AG04450 (cell line): ENCODE measurements at regions not wholly inside any gene's neighbourhood (a gene's known extent, or its start where the extent isn't known, plus 50 kb on each side); places are given as distances from the start of the nearest gene placed in this dataset.

Experiments used
- CTCF ChIA-PET: fragments of 300-600, 350-600 bp; formaldehyde crosslinking; extraction: SDS; loops from one replicate; lab custom pipeline; 2022; ENCODE audit warnings: antibody characterized with exemption, inconsistent platforms; lab: Charles Lee
- POLR2A ChIA-PET: fragments of 350-600 bp; formaldehyde crosslinking; extraction: SDS; loops from one replicate; lab custom pipeline; 2021; ENCODE audit warnings: antibody characterized with exemption, inconsistent platforms; lab: Yijun Ruan, JAX
- DNase-seq: peaks from one replicate; pipeline ENCODE4 v3.0.0-alpha.2; 2011; ENCODE audit warnings: low read depth, low spot score
- H3K27ac ChIP-seq: one replicate; pipeline ENCODE4 v1.5.1; 2012; ENCODE audit warnings: low read depth, low read length, control low read depth
- H3K27me3 ChIP-seq: one replicate; pipeline ENCODE4 v1.6.0; 2012; ENCODE audit warnings: low read length; ENCODE audit not compliant: control insufficient read depth, insufficient read depth
- H3K4me3 ChIP-seq: 2 replicates; pipeline ENCODE4 v1.5.1; 2011; ENCODE audit warnings: mild to moderate bottlenecking, low read depth, low read length, control low read depth
- H3K9me3 ChIP-seq: 2 replicates; pipeline ENCODE4 v1.5.1; 2012; ENCODE audit warnings: low read length; ENCODE audit not compliant: control insufficient read depth, insufficient read depth
- CTCF ChIP-seq: IDR thresholded peaks from 2 replicates; pipeline ENCODE4 v1.5.1; 2011; ENCODE audit warnings: low read depth, low read length, control low read depth, inconsistent platforms

GRCh38 chr12:75714462-75715322 is 203.3 kb upstream of the KRR1 start:
- H3K27ac ChIP-seq: no peak overlapping the region
- no peaks in the 10 kb centered on the region for H3K9me3 ChIP-seq
- TF ChIP-seq CTCF: no peak
- no peaks in the 10 kb centered on the region for H3K27me3 ChIP-seq
- POLR2A ChIA-PET: no interaction called here
- CTCF ChIA-PET: no interaction called here
- no peak for DNase-seq
- no peak overlapping the region for H3K4me3 ChIP-seq

- no peak overlapping the region for H3K4me3 ChIP-seq
- H3K27ac ChIP-seq: no peak overlapping the region
- POLR2A ChIA-PET: no interaction called here
- H3K9me3 ChIP-seq: no peaks in the 10 kb centered on the region
- TF ChIP-seq CTCF: no peak
- DNase-seq: no peak
- CTCF ChIA-PET: interaction anchor here (0.8 kb wide), 1 partner anchor 11 kb away, joined by 3 read pairs; no protein-coding TSS in a partner anchor
- no peaks in the 10 kb centered on the region for H3K27me3 ChIP-seq
Observed at GRCh38 chr12:75713434-75713833, 202.0 kb upstream of the KRR1 start.

GRCh38 chr12:75712223-75712622 is 200.8 kb upstream of the KRR1 start:
- DNase-seq: no peak
- H3K27ac ChIP-seq: no peak overlapping the region
- H3K27me3 ChIP-seq: no peaks in the 10 kb centered on the region
- POLR2A ChIA-PET: no interaction called here
- no peak for TF ChIP-seq CTCF
- no peaks in the 10 kb centered on the region for H3K9me3 ChIP-seq
- no peak overlapping the region for H3K4me3 ChIP-seq
- CTCF ChIA-PET: no interaction called here

- no peaks in the 10 kb centered on the region for H3K9me3 ChIP-seq
- ChIA-PET CTCF (interaction anchor here (0.6 kb wide), 1 partner anchor 9 kb away, joined by 3 read pairs; no protein-coding TSS in a partner anchor), POLR2A (no interaction called here)
- H3K27ac ChIP-seq: no peak overlapping the region
- H3K4me3 ChIP-seq: no peak overlapping the region
- no peak for TF ChIP-seq CTCF
- no peaks in the 10 kb centered on the region for H3K27me3 ChIP-seq
- no peak for DNase-seq
Observed at GRCh38 chr12:75711271-75711670, 199.9 kb upstream of the KRR1 start.

GRCh38 chr12:75710361-75711069 is 199.1 kb upstream of the KRR1 start:
- H3K27ac ChIP-seq: no peak overlapping the region
- ChIA-PET CTCF (interaction anchor here (0.6 to 1.2 kb wide), 2 partner anchors 30 to 184 kb away, joined by 3 to 4 read pairs; no protein-coding TSS in a partner anchor), POLR2A (no interaction called here)
- H3K27me3 ChIP-seq: no peaks in the 10 kb centered on the region
- DNase-seq: no peak
- no peaks in the 10 kb centered on the region for H3K9me3 ChIP-seq
- TF ChIP-seq CTCF: no peak
- H3K4me3 ChIP-seq: no peak overlapping the region
